Stimulated activated CD4-positive, alpha-beta T cell treated with anti-CD3 and anti-CD28 coated beads, Interleukin-1b, Interleukin-23, amount 100 ng/mL, for 24 hours (primary cell): ENCODE measurements at regions not wholly inside any gene's neighbourhood (a gene's known extent, or its start where the extent isn't known, plus 50 kb on each side); places are given as distances from the start of the nearest gene placed in this dataset.
A peak's percentile ranks its signal among the peaks of the same experiment; 100 is the strongest.

ENCODE experiments used
- DNase-seq, 4 experiments: peaks; one replicate each; pipeline ENCODE4 v3.0.0-alpha.2; 2020; ENCODE audit warnings: low read depth in 4 of 4, low spot score in 1 of 4

DNA sequence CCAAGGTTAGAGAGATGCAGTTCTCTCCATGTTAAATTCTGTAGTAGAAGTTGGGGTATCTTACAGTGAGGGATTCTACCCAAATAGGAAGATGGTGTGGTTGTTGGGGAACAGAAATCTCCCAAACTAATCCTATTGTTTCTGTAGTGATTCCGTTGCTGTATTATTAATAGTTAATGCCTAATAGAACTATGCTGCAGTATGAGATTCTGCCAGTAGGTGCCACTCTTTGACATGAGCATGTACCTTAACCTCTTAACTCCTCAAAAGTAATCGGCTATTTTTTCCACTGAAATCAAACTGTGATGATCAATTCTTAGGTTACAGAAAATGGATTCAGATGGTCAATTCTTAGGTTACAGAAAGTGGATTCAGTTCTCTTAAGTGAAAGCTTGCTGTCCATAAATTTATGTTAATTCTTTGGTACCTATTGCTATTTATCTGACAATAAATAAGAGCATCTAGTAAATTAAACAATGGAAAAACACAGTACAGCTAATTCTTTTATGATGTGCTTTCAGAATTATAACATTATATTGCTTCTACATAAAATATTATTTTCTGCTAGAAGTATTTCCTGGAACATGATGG is 97.9 kb upstream of the DLX2 start:
- DNase-seq: peak in 1 of 4 experiments; percentile 17

DNA sequence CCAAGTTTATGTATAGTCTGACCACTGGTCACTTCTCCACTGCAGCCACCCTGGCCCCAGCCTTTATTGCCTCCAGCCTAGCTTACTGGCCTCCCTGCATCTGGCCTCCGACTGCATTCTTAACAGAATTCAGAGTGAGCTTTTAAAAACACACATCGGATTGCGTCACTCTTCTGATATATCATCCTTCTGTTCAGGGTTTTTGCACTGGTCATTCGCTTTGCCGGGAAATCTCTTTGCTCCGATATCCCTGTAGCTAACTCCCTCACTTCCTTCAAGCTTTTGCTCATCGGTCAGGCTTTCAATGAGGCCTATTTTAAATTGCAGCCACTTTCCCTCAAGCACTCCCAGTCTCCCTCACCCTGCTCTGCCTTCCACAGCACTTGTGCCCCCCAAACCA is 101.6 kb upstream of the DLX2 start:
- no peak for DNase-seq

DNA sequence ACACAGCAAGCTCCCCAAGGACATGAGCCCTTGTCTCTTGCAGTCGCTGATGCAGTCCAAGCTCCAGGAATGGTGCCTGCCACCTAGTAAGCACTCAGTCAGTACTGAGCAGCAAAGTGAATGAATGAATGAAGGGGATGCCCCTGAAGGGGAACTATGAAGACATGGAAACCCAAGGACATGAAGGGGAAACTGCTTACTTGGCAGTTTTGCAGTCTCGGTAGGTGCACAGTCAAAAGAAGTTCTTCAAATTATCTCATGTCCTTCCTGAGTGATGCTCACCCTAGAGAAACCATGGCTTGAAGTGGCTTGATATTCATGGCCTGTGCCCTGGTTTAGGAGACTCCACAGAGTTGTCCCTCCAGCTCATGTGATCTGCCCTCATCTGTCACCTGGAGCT is 102.1 kb upstream of the DLX2 start:
- DNase-seq: no peak

DNA sequence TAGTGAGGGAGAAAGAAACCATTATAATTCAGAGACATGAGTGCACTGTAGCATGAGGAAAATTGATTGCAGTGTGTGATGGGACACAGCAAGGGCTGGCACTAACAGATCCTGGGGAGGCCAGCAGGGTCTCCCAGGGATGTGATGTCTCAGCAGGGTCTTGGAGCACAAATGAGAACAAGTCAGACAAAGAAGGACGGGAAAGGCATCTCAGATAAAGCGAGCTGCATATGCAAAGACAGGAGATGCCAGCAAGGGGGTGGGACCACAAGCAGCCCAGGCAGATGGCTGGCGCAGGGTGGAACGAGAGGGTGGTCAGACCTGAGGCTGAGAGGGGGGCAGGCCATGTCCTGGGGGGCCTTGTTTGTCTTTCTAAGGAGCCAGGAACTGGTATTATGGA is 102.6 kb upstream of the DLX2 start:
- no peak for DNase-seq

DNA sequence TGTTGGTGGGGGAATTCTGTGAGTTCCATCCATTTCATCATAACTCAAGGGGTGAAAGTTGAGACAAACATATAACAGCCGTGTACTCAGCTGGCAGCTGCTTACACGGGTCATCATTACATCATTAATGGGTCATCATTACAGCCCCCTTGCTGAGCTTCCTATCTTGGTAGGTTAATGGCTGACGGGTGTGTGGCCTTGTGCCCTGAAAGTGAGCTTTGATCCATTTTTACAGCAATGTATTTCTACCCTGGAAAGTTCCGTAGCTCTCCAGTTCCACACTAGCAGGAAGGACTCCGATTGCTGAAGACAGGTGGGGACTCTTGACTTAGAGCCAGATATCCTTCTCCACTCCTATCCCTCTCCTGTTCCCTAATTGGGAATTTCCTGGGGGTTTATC is 105.2 kb upstream of the DLX2 start:
- no peak for DNase-seq

DNA sequence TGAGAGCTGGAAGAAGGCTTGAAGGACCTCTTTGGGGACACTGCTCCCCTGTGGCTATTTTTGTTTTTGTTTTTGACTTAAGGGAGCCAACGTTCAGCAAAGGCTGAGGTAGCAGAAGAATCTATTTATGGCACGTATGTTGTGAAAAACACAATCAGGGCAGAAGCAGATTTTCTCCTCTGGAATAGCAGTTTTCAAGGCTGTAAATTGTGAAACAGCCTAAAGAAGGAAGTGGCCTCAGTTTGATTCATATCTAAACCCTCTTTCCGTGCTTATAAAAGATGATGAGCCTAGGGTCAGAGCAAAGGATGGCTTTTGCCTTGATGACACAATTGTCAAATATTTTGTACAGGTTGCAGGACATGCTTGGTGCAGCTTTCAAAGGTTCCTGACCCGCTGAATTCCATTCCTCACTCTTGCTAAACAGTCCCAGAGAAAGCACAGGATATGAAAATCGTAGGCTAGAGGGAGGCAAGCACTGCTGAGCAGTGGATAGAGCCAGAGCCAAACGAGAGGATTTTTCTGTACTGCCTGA is 106.2 kb upstream of the DLX2 start:
- no peak for DNase-seq

DNA sequence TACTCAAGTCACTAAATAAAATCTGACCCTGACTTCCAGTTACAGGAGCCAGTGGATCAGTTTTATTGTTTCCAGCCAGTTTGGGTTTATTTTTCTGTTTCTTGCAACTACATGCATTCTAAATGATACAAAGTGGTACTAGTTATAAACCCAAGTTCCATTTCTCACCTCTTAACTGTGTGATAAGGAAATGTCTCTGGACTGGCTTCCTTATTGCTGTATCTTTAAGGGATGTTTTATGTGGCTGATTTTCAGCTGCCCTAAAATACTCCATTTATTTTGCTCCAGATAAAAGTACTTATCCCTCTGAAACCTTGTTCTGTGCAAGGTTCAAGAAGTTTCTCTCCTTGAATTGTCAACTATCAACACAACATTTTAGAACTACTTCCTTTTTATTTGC is 107.9 kb upstream of the DLX2 start:
- no peak for DNase-seq

DNA sequence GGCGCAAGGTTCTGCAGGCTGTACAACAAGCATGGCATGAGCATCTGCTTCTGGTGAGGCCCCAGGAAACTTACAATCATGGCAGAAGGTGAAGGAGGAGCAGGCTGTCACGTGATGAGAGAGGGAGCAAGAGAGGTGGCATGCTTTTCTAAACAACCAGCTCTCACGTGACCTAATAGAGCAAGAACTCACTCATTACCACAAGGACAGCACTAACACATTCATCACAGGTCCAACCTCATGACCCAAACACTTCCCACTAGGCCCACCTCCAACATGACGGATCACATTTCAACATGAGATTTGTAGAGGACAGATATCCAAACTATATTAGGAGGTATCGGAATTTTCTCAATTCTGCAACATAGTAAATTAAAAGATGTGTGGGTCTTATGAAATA is 108.8 kb upstream of the DLX2 start:
- DNase-seq: no peak

DNA sequence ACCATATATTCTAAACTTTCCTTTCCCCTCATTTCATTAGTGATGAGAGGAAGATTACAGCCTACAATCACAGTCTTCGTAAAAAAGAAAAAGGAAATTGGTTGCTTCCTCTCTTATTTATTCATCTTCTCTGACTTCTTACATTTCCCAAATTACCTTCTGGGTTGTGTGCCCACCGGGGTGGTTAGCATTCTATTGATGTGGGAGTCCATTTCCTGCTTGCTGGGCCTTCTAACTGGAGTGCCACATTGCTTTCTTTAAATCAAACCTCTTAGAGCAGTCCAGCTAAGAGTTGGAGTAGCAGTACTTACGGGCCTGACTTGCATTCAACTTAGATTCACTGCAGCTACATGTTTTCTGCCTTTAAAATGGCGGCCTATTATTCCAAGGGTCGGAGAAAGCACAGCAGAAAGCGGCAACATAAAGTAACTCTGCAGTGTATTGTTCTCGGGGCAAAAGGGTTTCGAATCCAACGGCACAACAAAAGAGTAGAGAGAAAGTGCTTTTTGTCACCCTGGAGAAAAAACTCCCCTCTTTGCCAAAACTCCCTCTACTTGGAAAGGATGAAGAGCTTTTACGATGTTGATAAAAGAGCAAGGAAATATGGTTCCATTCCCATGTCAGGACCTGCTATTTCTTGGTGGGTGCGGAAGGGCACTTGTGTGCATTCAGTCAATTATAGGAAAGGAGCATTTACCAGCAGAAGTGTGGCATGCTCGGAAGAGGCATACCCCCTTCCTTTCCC is 110.6 kb upstream of the DLX2 start:
- DNase-seq: no peak

DNA sequence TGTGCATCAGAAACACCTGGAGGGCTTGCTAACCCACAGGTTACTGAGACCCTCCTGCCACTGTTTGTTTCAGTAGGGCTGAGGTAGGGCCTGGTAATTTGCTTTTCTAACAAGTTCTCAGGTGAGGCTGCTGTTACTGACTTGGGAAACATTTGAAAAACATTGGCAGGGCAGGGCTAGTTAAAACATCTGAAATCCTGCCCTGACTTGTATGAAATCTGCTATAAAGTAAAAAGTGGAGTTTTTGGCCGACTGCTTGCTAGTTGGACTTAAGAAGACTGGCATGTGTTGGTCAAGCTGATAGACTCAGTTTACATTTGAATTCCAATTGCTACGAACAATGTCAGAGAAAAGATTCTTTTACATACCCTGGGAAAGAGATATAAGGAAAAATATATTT is 111.6 kb upstream of the DLX2 start:
- no peak for DNase-seq

DNA sequence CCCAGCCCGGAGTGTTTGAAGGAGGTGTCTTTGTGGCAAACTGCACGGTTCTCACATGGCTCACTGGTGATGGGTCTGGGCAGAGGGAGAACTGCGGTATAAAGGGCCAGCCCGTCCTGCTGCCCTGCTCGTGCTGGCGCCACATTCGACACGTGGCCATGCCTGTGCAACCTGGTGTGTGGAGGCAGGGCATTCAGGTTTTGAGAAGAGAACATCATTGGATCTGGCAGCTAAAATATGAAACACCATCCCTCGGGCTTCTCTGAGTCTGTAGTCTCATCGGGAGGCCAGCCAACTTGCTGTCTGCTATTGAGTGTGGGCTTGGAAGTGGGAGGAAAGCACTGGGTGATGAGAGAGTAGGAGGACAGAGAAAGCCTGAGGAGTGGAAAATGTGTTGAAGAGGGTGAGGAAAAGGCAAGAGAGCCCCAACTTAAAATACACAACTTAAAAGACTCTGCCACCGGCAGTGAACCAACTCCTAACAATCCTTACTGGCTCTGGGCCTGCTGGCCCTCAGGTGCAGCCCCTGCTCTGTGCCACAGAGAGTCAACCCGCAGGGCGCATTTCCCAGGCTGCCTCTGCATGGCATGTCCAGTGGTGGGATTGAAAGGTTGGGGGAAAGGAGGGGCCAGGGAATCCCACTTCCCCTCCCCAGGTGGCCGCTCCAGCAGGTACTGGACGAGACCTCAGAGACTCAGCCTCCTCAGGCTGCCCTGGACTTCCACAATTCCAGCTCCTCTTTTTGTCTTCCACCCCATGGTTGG is 112.7 kb upstream of the DLX2 start:
- no peak for DNase-seq

DNA sequence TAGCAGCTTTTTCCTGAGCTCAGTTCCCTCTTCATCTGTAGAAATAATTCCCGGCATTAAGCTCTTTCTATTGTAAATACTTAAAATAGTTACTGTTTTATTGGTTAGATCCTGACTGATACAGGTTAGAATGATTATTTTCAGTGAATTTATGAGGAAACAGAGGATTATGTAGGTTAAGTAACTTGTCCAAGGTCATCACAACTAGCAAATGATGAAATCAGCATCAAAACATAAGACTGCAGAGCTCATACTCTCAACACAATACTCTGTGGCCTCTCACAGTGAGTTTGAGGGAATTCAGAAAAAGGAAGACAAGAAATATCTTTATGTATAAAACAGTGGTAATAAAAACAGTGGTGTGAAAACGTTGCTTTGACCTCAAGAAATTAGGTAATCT is 113.2 kb upstream of the DLX2 start:
- DNase-seq: no peak

DNA sequence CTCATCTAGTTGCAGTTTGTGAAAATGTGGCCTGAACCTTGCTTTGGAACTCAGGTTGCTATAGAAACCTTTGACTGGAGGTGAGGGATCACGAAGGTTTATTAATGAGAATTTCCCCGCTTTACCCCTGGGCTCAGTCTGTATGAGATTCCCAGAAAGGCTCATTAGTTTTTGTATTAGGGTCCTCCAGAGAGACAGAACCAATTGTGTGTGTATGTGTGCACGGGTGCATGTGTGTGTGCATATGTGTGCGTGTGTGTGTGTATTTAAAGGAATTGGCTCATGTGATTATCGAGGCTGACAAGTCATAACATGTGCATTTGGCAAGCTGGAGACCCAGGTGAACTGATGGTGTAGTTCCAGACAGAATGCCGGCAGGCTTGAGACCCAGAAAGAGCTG is 113.8 kb upstream of the DLX2 start:
- no peak for DNase-seq

DNA sequence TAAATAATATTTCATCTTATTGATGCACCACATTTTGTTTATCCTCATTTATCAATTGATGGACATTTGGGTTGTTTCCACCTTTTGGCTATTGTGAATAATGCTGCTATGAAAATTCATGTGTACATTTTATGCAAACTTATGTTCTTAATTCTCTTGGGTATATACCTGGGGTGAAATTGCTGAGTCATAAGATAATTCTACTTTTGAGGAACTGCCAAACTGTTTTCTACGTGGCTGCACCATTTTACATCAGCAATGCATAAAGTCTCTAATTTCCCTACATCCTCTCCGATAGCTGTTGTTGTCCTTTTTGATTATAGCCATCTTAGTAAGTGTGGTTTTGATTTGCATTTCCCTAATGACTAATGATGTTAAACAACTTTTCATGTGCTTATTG is 116.5 kb upstream of the DLX2 start:
- no peak for DNase-seq

DNA sequence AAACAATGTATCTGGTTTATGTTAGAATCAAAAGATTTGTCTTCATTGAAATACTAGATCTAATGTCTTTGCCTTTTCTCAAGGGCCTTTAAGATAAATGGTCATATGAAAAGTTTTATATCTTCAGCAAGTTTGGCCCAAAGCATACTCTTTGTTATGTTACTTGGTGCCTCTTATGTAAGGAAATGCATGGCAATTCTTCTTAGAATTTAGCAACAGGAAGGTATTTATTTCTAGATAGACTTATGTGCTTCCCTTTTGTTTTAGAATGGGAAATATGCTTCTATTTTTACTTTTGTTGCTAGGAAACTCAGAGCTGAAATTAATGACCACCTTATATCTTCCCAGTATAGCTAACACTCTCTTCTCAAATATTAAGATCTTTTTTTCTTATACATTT is 117.4 kb upstream of the DLX2 start:
- DNase-seq: no peak

DNA sequence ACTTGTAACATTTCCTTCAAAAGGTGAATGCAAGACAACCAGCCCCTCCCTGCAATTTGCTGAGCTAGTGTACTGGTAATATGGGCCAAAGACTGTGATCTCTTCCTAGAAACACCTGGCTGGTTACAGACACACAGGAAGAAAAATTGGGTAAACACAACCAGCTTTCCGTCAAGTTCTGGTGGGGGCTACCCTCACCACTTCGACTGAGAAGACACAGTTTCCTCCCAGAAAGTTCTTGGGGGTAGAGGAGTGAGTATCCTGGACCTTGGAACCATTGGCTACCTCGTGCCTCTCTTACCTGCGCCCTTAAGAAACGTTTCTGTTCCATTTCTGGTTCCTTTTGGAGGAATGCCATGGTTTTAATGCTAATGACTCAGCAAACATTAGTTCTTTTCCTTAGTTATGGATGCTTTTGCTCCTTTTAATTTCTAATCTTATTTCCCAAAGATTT is 120.9 kb upstream of the DLX2 start:
- DNase-seq: no peak

DNA sequence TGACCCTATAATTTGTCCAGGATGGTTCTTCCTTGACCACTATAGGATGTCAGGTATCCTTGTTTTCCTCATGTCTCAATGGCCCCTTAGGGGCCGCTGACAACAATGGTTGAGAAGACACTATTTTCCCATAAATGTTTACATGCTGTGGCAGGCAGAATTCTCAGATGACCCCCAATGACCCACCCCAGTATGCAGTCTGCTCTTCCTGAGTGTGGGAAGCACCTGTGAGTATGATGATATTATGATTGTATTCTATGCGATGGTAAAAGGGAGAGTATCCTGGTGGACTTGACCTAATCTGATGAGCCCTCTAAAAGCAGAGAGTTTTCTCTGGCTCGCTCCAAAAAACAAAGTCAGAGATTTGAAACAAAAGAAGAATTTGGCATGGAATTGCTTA is 123.1 kb upstream of the DLX2 start:
- no peak for DNase-seq

DNA sequence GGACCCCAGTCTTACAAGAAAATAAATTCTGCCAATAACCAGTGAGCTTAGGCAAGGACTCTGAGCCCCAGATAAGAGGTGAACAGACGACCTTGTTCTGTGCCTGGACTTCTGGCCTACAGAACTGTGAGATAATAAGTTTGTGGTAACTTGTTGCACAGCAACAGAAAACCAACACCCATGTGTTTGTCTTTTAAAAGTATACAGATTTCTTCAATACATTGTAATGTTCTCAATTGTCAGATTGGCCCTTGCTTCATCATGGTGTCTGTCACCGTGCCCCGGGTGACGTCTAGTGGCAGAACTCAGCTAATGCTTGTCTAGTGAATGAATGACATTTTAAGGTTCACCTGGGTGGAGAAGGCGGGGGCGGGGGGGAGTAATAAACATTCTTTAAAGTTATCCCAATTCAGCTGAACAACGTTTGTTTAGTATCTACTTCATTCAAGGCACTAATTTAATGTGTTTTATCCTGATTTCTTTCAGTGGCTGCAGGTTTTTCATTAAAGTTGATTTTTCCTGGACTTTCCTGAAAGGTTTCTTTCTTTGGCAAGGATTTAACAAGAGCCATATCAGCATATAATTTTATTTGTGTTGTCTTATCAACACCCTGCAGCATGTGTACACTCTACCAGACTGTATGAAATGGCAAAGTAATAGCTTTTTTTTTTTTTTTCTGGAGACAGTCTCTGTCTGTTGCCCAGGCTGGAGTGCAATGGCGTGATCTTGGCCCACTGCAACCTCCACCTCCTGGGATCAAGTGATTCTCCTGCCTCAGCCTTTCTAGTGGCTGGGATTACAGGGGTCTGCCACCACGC is 123.8 kb upstream of the DLX2 start:
- DNase-seq: no peak

DNA sequence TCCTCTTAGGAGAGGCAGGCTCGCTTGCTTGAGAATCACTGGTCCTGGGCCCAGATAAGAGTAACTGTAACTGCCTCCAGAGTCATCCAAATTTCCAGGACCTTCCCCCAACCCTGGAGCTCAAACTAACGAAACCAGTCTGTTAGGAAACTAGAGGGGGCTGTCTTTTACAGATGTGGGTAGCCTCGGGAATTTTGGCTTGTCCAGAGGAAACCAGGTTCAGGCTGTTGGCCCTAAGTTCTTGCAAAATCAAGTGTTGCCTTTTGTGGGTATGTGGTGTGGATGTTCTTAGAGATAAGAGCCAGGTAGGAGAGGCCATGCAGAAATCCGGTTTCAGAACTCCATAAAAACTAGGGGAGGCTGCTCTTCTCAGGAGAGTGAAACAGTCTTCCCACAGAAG is 125.0 kb upstream of the DLX2 start:
- DNase-seq: no peak

DNA sequence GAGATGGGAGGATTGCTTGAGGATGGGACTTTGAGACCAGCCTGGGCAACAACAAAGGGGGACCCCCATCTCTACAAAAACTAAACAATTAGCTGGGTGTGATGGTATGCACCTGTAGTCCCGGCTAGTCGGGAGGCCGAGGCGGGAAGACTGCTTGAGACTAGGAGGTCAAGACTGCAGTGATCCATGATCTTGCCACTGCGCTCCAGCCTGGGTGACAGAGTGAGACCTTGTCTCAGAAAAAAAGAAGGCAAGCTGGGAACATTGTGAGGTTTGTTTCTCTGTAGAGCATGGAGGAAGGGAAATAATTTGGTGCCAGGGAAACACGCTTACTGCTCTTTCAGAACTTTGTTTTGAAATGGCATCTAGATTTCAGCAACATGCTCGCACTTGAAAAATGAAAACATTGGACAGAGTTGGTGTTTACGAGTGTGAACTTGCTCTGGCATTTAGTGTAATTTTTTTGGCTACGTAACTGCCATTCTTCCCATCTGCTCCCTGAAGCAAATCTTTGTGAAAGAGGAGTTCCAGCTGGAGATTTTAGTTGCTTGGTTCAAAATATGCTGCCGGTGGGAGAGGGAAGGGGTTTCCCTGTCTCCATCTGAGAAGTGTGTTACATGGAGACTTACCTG is 125.6 kb upstream of the DLX2 start:
- DNase-seq: no peak

DNA sequence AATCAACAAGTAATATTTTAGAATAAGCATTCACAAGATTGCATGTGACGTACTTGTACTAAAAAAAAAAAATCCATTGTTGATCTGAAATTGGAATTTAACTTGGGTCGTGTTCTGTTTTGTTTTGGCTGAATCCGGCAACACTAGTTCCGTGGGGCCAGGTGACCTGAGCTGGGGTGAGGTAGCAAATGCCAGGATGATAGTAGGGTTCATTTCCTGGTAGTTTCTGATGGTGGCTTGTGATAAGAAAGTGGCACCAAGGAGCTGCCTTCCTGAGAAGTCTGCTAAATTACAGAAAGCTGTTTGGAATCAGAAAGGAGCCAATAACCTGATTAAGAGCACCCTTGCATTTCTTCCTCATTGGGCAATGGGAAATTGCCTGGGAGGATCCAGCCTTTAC is 126.4 kb upstream of the DLX2 start:
- no peak for DNase-seq
